Ovary (tissue), 3 donors: ENCODE measurements at regions not wholly inside any gene's neighbourhood (a gene's known extent, or its start where the extent isn't known, plus 50 kb on each side); places are given as distances from the start of the nearest gene placed in this dataset.

ENCODE experiments used
- EP300 ChIP-seq: sonication (generic); formaldehyde crosslinking; IDR thresholded peaks from one replicate; pipeline ENCODE4 v1.6.1; 2017; ENCODE audit warnings: antibody characterized with exemption
- POLR2A ChIP-seq: fragments of 450-650 bp; IDR thresholded peaks from one replicate; pipeline ENCODE4 v1.6.1; 2017; ENCODE audit warnings: antibody characterized with exemption, mild to moderate bottlenecking, moderate library complexity
- TF ChIP-seq, protein P1 (sequence below), 3 donors: fragments of 450-650 bp in 2 of 3; fragments of 200-600 bp in 1 of 3; IDR thresholded peaks; one replicate each; pipeline versions ENCODE4 v1.5.1 to v1.8.0; 2016 to 2022; ENCODE audit warnings: antibody characterized with exemption in 3 of 3, mild to moderate bottlenecking in 1 of 3
- donor health status: DM: no; HTN: no; CAD: no.

DNA sequence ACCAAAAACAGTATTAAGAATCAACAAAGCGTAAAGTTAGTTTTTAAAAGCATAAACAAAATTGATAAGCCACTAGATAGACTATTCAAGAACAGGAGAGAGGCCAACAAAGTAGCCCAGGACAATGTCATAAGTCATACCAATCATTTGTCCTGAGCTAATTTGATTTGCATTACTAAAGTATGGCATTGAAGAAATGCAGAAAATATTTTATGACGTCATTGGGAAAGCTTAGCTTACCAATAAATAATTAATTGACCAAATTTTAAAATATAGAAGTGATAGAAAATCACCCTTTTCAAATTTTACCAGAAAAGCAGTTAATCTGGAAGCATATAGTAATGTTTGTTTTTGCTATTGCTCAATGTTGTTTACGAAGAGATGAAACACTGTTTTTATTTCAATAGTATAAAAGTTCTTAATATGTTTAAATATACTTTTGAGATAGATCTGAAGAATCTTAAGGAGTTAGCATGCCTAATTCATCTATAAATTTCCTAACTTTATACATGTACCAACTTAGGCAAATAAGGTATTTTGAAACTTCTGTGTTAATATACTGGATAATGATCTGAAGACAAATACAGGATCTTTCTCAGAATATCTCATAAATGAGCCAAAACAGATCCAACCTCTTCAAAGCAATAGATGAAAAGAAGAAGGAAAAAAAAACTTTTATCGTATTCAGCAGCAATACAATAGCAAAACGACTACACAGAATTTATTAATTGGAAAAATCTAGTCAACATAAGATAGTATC, 1118.5 kb downstream of the SLC16A7 start:
- TF ChIP-seq, protein P1, sequence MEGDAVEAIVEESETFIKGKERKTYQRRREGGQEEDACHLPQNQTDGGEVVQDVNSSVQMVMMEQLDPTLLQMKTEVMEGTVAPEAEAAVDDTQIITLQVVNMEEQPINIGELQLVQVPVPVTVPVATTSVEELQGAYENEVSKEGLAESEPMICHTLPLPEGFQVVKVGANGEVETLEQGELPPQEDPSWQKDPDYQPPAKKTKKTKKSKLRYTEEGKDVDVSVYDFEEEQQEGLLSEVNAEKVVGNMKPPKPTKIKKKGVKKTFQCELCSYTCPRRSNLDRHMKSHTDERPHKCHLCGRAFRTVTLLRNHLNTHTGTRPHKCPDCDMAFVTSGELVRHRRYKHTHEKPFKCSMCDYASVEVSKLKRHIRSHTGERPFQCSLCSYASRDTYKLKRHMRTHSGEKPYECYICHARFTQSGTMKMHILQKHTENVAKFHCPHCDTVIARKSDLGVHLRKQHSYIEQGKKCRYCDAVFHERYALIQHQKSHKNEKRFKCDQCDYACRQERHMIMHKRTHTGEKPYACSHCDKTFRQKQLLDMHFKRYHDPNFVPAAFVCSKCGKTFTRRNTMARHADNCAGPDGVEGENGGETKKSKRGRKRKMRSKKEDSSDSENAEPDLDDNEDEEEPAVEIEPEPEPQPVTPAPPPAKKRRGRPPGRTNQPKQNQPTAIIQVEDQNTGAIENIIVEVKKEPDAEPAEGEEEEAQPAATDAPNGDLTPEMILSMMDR (IDR thresholded peaks at IDR 0.05) = no peak
- TF ChIP-seq POLR2A (no peak), EP300 (no peak)
